Colonic mucosa (tissue), 4 donors: ENCODE measurements at regions not wholly inside any gene's neighbourhood (a gene's known extent, or its start where the extent isn't known, plus 50 kb on each side); places are given as distances from the start of the nearest gene placed in this dataset.

Experiments used
- DNase-seq: peaks from one replicate; pipeline ENCODE4 v3.0.0-alpha.2; 2020
- H3K27ac ChIP-seq: fragments of 200-600 bp; one replicate; pipeline ENCODE4 v1.8.0; 2021
- H3K27me3 ChIP-seq: fragments of 200-600 bp; one replicate; pipeline ENCODE4 v1.8.0; 2021
- H3K36me3 ChIP-seq: fragments of 200-600 bp; one replicate; pipeline ENCODE4 v1.8.0; 2021
- H3K4me1 ChIP-seq: fragments of 200-600 bp; one replicate; pipeline ENCODE4 v1.8.0; 2021; ENCODE audit warnings: mild to moderate bottlenecking
- H3K4me3 ChIP-seq: fragments of 200-600 bp; one replicate; pipeline ENCODE4 v1.8.0; 2021
- H3K9ac ChIP-seq, 2 donors: one replicate each; pipeline ENCODE4 v1.7.0; 2013; ENCODE audit warnings: control low read depth in 2 of 2, low read depth in 2 of 2, low read length in 2 of 2
- H3K9me3 ChIP-seq: fragments of 200-600 bp; one replicate; pipeline ENCODE4 v1.8.0; 2021
- intact Hi-C: fragments of 100-400 bp; cut with DNase I; formaldehyde crosslinking; loops from one replicate; pipeline ENCODE4 v1.14.1; 2022
- TF ChIP-seq, protein P1 (sequence below): fragments of 200-600 bp; IDR thresholded peaks from one replicate; pipeline ENCODE4 v1.8.0; 2022; ENCODE audit warnings: antibody characterized with exemption, mild to moderate bottlenecking
- donor health status: healthy.
- donor health status: DM: no; HTN: no; CAD: no.
- donor health status: DM: no; HTN: no; CAD: no.

DNA sequence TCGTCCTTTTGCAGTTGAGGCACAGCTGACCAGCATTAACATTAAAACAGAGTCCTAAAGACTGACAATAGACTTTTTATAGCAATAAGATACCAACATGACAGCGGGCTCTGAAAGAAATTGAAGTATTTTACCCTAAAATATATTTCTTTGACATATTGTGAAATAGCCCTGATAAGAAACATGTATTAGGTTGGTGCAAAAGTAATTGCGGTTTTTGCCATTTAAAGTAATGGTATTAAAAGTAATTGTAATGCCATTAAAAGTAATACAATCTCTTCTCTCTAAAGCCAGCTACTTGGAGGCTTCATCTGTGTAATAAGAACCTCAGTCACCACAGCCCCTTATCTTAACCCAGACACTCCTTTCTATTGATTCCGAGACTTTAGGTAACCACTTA is 394.6 kb downstream of the PREX1 start:
- intact Hi-C loops = no loop called here
- TF ChIP-seq, protein P1, sequence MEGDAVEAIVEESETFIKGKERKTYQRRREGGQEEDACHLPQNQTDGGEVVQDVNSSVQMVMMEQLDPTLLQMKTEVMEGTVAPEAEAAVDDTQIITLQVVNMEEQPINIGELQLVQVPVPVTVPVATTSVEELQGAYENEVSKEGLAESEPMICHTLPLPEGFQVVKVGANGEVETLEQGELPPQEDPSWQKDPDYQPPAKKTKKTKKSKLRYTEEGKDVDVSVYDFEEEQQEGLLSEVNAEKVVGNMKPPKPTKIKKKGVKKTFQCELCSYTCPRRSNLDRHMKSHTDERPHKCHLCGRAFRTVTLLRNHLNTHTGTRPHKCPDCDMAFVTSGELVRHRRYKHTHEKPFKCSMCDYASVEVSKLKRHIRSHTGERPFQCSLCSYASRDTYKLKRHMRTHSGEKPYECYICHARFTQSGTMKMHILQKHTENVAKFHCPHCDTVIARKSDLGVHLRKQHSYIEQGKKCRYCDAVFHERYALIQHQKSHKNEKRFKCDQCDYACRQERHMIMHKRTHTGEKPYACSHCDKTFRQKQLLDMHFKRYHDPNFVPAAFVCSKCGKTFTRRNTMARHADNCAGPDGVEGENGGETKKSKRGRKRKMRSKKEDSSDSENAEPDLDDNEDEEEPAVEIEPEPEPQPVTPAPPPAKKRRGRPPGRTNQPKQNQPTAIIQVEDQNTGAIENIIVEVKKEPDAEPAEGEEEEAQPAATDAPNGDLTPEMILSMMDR = no peak
- H3K27ac ChIP-seq = no peak overlapping the region

DNA sequence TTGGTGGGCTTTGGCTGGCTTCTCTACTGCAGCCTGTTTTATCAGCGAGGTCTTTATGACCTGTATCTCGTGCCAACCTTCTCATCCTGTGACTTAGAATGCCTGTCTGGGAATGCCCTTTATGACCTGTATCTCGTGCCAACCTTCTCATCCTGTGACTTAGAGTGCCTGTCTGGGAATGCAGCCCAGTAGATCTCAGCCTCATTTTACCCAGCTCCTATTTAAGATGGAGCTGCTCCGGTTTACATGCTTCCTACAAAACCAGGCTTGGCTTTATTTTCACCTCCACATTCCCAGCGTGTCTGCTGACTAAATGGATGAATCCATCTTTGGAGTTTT is 395.3 kb downstream of the PREX1 start:
- no peaks in the 10 kb centered on the region for H3K36me3 ChIP-seq
- intact Hi-C loops = no loop called here
- no peak overlapping the region for H3K9ac ChIP-seq
- no peaks in the 10 kb centered on the region for H3K27me3 ChIP-seq
- TF ChIP-seq, protein P1 = no peak
- H3K4me1 ChIP-seq = no peaks in the 10 kb centered on the region
- DNase-seq = no peak
- no peak overlapping the region for H3K4me3 ChIP-seq
- H3K27ac ChIP-seq = no peak overlapping the region
- no peaks in the 10 kb centered on the region for H3K9me3 ChIP-seq

More for the DNA sequence above, 394.6 kb downstream of the PREX1 start:
- no peaks in the 10 kb centered on the region for H3K27me3 ChIP-seq
- H3K4me3 ChIP-seq = no peak overlapping the region
- H3K9me3 ChIP-seq = no peaks in the 10 kb centered on the region
- no peaks in the 10 kb centered on the region for H3K4me1 ChIP-seq
- no peak overlapping the region for H3K9ac ChIP-seq
- H3K36me3 ChIP-seq = no peaks in the 10 kb centered on the region
- DNase-seq = no peak

DNA sequence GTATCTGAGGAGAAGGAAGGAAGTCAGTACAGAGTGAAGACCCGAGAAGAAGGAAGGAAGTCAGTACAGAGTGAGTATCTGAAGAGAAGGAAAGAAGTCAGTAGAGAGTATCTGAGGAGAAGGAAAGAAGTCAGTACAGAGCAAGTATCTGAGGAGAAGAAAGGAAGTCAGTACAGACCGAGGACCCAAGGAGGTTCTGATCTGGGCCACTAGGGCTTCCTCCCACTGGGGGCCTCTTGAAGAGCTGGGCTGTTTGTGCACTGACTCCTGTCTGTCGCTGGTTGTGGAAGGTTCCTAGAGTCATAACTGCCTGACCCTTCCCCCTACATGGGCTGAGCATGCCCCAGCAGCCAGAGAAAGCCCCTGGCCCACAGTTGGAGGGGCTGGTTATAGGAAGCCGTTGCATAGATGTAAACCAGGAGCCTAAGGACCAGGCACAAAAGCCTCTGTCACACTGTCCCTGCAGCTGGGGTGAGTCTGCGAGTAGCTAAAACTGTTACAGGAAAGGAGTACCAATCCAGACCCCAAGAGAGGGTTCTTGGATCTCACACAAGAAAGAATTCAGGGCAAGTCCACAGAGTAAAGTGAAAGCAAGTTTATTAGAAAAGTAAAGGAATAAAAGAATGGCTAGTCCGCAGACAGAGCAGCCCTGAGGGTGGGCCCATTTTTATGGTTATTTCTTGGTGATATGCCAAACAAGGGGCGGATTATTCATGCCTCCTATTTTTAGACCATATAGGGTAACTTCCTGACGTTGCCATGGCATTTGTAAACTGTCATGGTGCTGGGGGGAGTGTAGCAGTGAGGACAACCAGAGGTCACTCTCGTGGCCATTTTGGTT is 395.9 kb downstream of the PREX1 start:
- H3K27ac ChIP-seq = no peak overlapping the region
- H3K4me3 ChIP-seq = no peak overlapping the region
- DNase-seq = no peak
- H3K9me3 ChIP-seq = no peaks in the 10 kb centered on the region
- no peak overlapping the region for H3K9ac ChIP-seq
- H3K36me3 ChIP-seq = no peaks in the 10 kb centered on the region
- TF ChIP-seq, protein P1 = no peak
- H3K27me3 ChIP-seq = no peaks in the 10 kb centered on the region
- intact Hi-C loops = no loop called here
- H3K4me1 ChIP-seq = no peaks in the 10 kb centered on the region

DNA sequence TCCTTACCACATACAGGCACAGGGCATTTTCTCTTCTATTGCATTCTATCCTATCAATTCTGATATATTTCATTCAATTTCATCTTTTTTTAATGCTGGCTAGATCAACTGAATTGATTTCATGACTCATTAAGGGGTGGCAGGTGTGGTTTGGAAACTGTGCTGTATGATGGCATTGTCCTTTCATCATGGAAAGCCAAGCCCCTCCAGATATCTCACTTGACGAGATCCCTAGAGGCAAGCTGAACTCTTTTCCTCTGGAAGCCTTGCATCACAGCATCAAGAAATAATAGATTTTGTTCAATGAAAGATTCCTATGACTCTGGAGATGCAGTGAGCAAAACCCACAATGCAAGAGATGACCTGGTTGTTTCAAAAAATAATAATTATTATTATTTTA is 401.2 kb downstream of the PREX1 start:
- no peaks in the 10 kb centered on the region for H3K4me1 ChIP-seq
- no peaks in the 10 kb centered on the region for H3K36me3 ChIP-seq
- H3K27me3 ChIP-seq = no peaks in the 10 kb centered on the region
- intact Hi-C loops = no loop called here
- TF ChIP-seq, protein P1 = no peak
- no peak overlapping the region for H3K27ac ChIP-seq
- H3K4me3 ChIP-seq = no peak overlapping the region
- H3K9ac ChIP-seq = no peak overlapping the region
- DNase-seq = no peak
- no peaks in the 10 kb centered on the region for H3K9me3 ChIP-seq

DNA sequence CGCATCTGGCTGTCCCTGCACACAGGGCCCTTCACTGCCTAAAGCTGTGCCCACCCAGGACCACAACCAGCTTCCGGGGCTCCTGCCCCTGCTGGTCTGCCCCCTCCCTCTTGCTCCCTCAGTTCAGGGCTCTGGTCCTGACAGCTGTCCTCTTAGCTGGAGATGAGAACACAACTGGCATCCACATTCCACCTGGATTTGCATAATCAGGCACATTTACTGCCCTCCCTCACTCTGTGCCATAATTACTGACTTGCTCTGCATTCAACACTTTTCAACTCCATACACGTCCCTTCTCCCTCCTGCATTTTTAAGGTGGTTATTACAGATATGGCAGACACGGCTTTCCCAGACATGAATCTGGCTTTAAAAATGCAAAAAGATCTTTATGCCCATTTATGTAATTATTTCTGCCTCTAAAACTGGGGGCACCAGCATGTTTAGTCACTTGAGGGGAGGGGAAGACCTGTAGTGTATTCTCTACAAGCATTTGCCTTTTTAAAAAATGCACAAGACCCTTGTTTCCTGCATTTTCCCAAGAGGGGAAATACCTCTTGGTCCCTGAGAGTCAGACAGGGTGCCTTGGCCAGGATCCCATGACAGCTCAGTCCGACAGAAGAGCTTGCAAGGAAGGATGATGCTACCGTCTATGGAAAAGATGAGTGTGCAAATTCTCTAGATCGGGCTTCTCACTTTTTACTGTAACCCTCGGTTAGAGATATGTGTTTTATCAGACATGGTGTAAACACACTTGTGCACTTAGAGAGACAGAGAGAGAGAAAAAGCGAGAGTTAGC is 401.8 kb downstream of the PREX1 start:
- TF ChIP-seq, protein P1 = no peak
- intact Hi-C loops = no loop called here
- H3K27me3 ChIP-seq = no peaks in the 10 kb centered on the region
- no peak overlapping the region for H3K27ac ChIP-seq
- no peak overlapping the region for H3K4me3 ChIP-seq
- no peaks in the 10 kb centered on the region for H3K4me1 ChIP-seq
- no peak for DNase-seq
- H3K9ac ChIP-seq = no peak overlapping the region
- no peaks in the 10 kb centered on the region for H3K9me3 ChIP-seq
- H3K36me3 ChIP-seq = no peaks in the 10 kb centered on the region
